Liver (tissue), 7 donors: ENCODE measurements at regions not wholly inside any gene's neighbourhood (a gene's known extent, or its start where the extent isn't known, plus 50 kb on each side); places are given as distances from the start of the nearest gene placed in this dataset.

Source experiments
- DNase-seq: peaks from one replicate; pipeline ENCODE4 v3.0.0-alpha.2; 2017; ENCODE audit warnings: low spot score
- H3K27ac ChIP-seq, 2 donors: one replicate each; pipeline ENCODE4 v1.7.0; 2013; ENCODE audit warnings: inconsistent platforms in 2 of 2, low read length in 2 of 2, control low read depth in 1 of 2, low read depth in 1 of 2, mild to moderate bottlenecking in 1 of 2
- H3K27me3 ChIP-seq, 4 donors: one replicate each; pipeline versions ENCODE4 v1.6.1 to v1.7.0; 2013; ENCODE audit warnings: low read length in 3 of 4, inconsistent platforms in 1 of 4, mild to moderate bottlenecking in 1 of 4, moderate library complexity in 1 of 4; ENCODE audit not compliant: control insufficient read depth in 4 of 4, insufficient read depth in 4 of 4
- H3K36me3 ChIP-seq, 4 donors: one replicate each; pipeline versions ENCODE4 v1.6.1 to v1.7.0; 2013; ENCODE audit warnings: low read length in 3 of 4, mild to moderate bottlenecking in 3 of 4, low read depth in 1 of 4, moderate library complexity in 1 of 4; ENCODE audit not compliant: control insufficient read depth in 4 of 4, insufficient read depth in 3 of 4
- H3K4me1 ChIP-seq, 4 donors: one replicate each; pipeline versions ENCODE4 v1.6.1 to v1.7.0; 2013; ENCODE audit warnings: low read length in 3 of 4, mild to moderate bottlenecking in 3 of 4, moderate library complexity in 1 of 4; ENCODE audit not compliant: control insufficient read depth in 4 of 4, insufficient read depth in 4 of 4
- H3K4me3 ChIP-seq, 3 donors: one replicate each; pipeline versions ENCODE4 v1.6.1 to v1.7.0; 2013; ENCODE audit warnings: low read length in 3 of 3, control low read depth in 1 of 3, low read depth in 1 of 3, mild to moderate bottlenecking in 1 of 3
- H3K9ac ChIP-seq, 2 donors: one replicate each; pipeline ENCODE4 v1.7.0; 2013; ENCODE audit warnings: low read length in 2 of 2, mild to moderate bottlenecking in 2 of 2, moderate library complexity in 2 of 2, control low read depth in 1 of 2, low read depth in 1 of 2
- H3K9me3 ChIP-seq, 4 donors: one replicate each; pipeline versions ENCODE4 v1.6.1 to v1.7.0; 2013; ENCODE audit warnings: low read length in 3 of 4; ENCODE audit not compliant: control insufficient read depth in 4 of 4
- ATF3 ChIP-seq: IDR thresholded peaks from 2 replicates; pipeline ENCODE4 v1.6.1; 2016; ENCODE audit warnings: antibody characterized with exemption
- EGR1 ChIP-seq, 2 donors: IDR thresholded peaks; 2 replicates each; pipeline ENCODE4 v1.6.1; 2016 to 2018; ENCODE audit warnings: antibody characterized with exemption in 2 of 2, low read depth in 2 of 2
- FOXA2 ChIP-seq: IDR thresholded peaks from 2 replicates; pipeline ENCODE4 v1.6.1; 2016; ENCODE audit warnings: antibody characterized with exemption
- HNF4A ChIP-seq, 2 donors: conservative IDR thresholded peaks; 2 replicates each; pipeline ENCODE4 v1.6.1; 2016; ENCODE audit warnings: antibody characterized with exemption in 2 of 2, mild to moderate bottlenecking in 2 of 2
- JUND ChIP-seq, 2 donors: IDR thresholded peaks; 2 replicates each; pipeline ENCODE4 v1.6.1; 2016; ENCODE audit warnings: antibody characterized with exemption in 2 of 2
- MAX ChIP-seq: IDR thresholded peaks from 2 replicates; pipeline ENCODE4 v1.6.1; 2016; ENCODE audit warnings: antibody characterized with exemption
- RAD21 ChIP-seq, 2 donors: IDR thresholded peaks; 2 replicates each; pipeline ENCODE4 v1.6.1; 2016; ENCODE audit warnings: antibody characterized with exemption in 2 of 2, mild to moderate bottlenecking in 2 of 2
- REST ChIP-seq: IDR thresholded peaks from 2 replicates; pipeline ENCODE4 v1.6.1; 2016; ENCODE audit warnings: antibody characterized with exemption, mild to moderate bottlenecking
- RXRA ChIP-seq, 2 donors: IDR thresholded peaks; 2 replicates each; pipeline ENCODE4 v1.6.1; 2017 to 2018; ENCODE audit warnings: antibody characterized with exemption in 2 of 2, mild to moderate bottlenecking in 1 of 2
- SP1 ChIP-seq: IDR thresholded peaks from 2 replicates; pipeline ENCODE4 v1.6.1; 2018; ENCODE audit warnings: antibody characterized with exemption, mild to moderate bottlenecking
- TAF1 ChIP-seq: conservative IDR thresholded peaks from 2 replicates; pipeline ENCODE4 v1.6.1; 2016; ENCODE audit warnings: antibody characterized with exemption, mild to moderate bottlenecking
- WGBS: extraction: QIAGEN DNeasy Blood & Tissue Kit; methylation state at CpG from one replicate; pipeline ENCODE4 v1.1.7; 2013; 5-methylcytosine and 5-hydroxymethylcytosine counted together
- donor health status: healthy.
- donor health status: healthy.
- donor health status: healthy.
- donor health status: healthy.

- TF ChIP-seq REST = no peak
Observed at GRCh38 chr6:40770794-40771193, 183.6 kb upstream of the LRFN2 start (continued).

GRCh38 chr6:40764726-40765125 lies 177.6 kb upstream of the LRFN2 start:
- 78% methylated on average over 1 of the region's 1 CpG for WGBS
- H3K27me3 ChIP-seq = no peaks in the 10 kb centered on the region
- H3K27ac ChIP-seq = no peak overlapping the region
- H3K4me3 ChIP-seq = no peak overlapping the region
- DNase-seq = no peak
- H3K36me3 ChIP-seq = no peaks in the 10 kb centered on the region
- peaks cover 0 to 3% (median 0%) of the 10 kb centered on the region in 4 donors for H3K9me3 ChIP-seq
- H3K4me1 ChIP-seq = no peaks in the 10 kb centered on the region
- H3K9ac ChIP-seq = no peak overlapping the region
- TF ChIP-seq ATF3 = no peak

GRCh38 chr6:40762981-40763380 lies 175.8 kb upstream of the LRFN2 start:
- peaks cover 0 to 3% (median 0%) of the 10 kb centered on the region in 4 donors for H3K9me3 ChIP-seq
- no peak for DNase-seq
- WGBS = 88% methylated on average over 5 of the region's 5 CpGs
- TF ChIP-seq JUND (IDR thresholded peaks at IDR 0.05) (no peak), HNF4A (conservative IDR thresholded peaks at IDR 0.05) (no peak), EGR1 (IDR thresholded peaks at IDR 0.05; ENCODE audit: low read depth in 2 of 2) (no peak), TAF1 (no peak), SP1 (no peak), RXRA (IDR thresholded peaks at IDR 0.05) (no peak), MAX (no peak), FOXA2 (no peak), RAD21 (IDR thresholded peaks at IDR 0.05) (no peak)
- H3K4me1 ChIP-seq = no peaks in the 10 kb centered on the region
- no peaks in the 10 kb centered on the region for H3K36me3 ChIP-seq
- no peak overlapping the region for H3K4me3 ChIP-seq
- H3K9ac ChIP-seq = no peak overlapping the region
- H3K27ac ChIP-seq = no peak overlapping the region
- no peaks in the 10 kb centered on the region for H3K27me3 ChIP-seq

- Histone ChIP-seq H3K36me3 (no peaks in the 10 kb centered on the region), H3K4me1 (no peaks in the 10 kb centered on the region), H3K27ac (no peak overlapping the region), H3K4me3 (no peak overlapping the region), H3K27me3 (peaks cover 0 to 5% (median 1%) of the 10 kb centered on the region in 4 donors), H3K9me3 (peaks cover 0 to 3% (median 0%) of the 10 kb centered on the region in 4 donors), H3K9ac (no peak overlapping the region)
- TF ChIP-seq ATF3 (no peak), SP1 (no peak)
- WGBS = 94% methylated on average over 3 of the region's 3 CpGs
- DNase-seq = no peak
Observed at GRCh38 chr6:40760887-40761286, 173.7 kb upstream of the LRFN2 start.
